ENCODE measurements at regions not wholly inside any gene's neighbourhood (a gene's known extent, or its start where the extent isn't known, plus 50 kb on each side); places are given as distances from the start of the nearest gene placed in this dataset.

GRCh38 chrX:99798936-99799335, 611.1 kb downstream of the PCDH19 start:
- WGBS, 2 experiments (ENCODE audit: extremely low coverage in 2 of 2, insufficient read length in 1 of 2): no CpG with 5 or more reads among the region's 3 CpGs
- no peaks in the 10 kb centered on the region for H3K4me1 ChIP-seq (ENCODE audit: control insufficient read depth, insufficient read depth, low read length)

More at GRCh38 chrX:99798936-99799335, 611.1 kb downstream of the PCDH19 start:
- H3K14ac ChIP-seq (replicated peaks; ENCODE audit: low read depth, low read length): no peak overlapping the region
- dilution Hi-C loops (cut with HindIII; ENCODE audit: low sequenced_read_pairs, unreplicated experiment): no loop called here
- H3K36me3 ChIP-seq (ENCODE audit: control insufficient read depth, insufficient read depth, low read length): no peaks in the 10 kb centered on the region
- no peak for TF ChIP-seq MAZ (IDR thresholded peaks at IDR 0.05; ENCODE audit: borderline replicate concordance, low read depth, low read length)
- no peak for TF ChIP-seq CEBPB (IDR thresholded peaks at IDR 0.05; ENCODE audit: low read depth, low read length)
- TF ChIP-seq POLR2A (IDR thresholded peaks at IDR 0.05; ENCODE audit: low read depth, low read length): no peak
- no peak for TF ChIP-seq SMC3 (IDR thresholded peaks at IDR 0.05; ENCODE audit: low read depth, low read length)
- no peak for TF ChIP-seq BHLHE40 (IDR thresholded peaks at IDR 0.05; ENCODE audit: low read depth, low read length)
- TF ChIP-seq NFE2L2 (IDR thresholded peaks at IDR 0.05; ENCODE audit: low read depth, low read length): no peak
- ATAC-seq (ENCODE audit: low read depth) (no peak), DNase-seq (no peak)
- no peak overlapping the region for H3K4me2 ChIP-seq (ENCODE audit: low read depth, low read length)
- H3K9me1 ChIP-seq (ENCODE audit: insufficient read depth, low read length): no peaks in the 10 kb centered on the region
- H2BK5ac ChIP-seq (ENCODE audit: low read depth, low read length, poor library complexity, severe bottlenecking): no peak overlapping the region
- H2AK5ac ChIP-seq (ENCODE audit: low read depth, low read length): no peak overlapping the region
- ChIA-PET CTCF (no interaction called here), POLR2A (ENCODE audit: unreplicated experiment) (no interaction called here)
- H3K27me3 ChIP-seq (ENCODE audit: control insufficient read depth, insufficient read depth, low read length): no peaks in the 10 kb centered on the region
- no peak overlapping the region for H3K4me3 ChIP-seq (ENCODE audit: insufficient read depth, low read depth, low read length)
- no peak overlapping the region for H3K27ac ChIP-seq (ENCODE audit: insufficient read depth, low read length)
- peaks cover 14% of the 10 kb centered on the region for H3K9me3 ChIP-seq (ENCODE audit: control insufficient read depth, insufficient read depth, low read length)
- in situ Hi-C loops (cut with MboI; ENCODE audit: low sequenced_read_pairs): no loop called here
- no peak overlapping the region for H4K8ac ChIP-seq (ENCODE audit: low read depth in 2 of 2, low read length in 2 of 2)
- H3K4ac ChIP-seq (ENCODE audit: low read depth, low read length): no peak overlapping the region
- H4K91ac ChIP-seq (ENCODE audit: insufficient read depth, low read depth, low read length): no peak overlapping the region
- no peak overlapping the region for H4K5ac ChIP-seq (ENCODE audit: low read depth, low read length)
- H2AK9ac ChIP-seq (replicated peaks; ENCODE audit: low read depth, low read length, poor library complexity): no peak overlapping the region
- no peaks in the 10 kb centered on the region for H4K20me1 ChIP-seq (ENCODE audit: insufficient read depth, low read length)
- no peak overlapping the region for H2AFZ ChIP-seq (replicated peaks; ENCODE audit: low read length, poor library complexity)
- H3K23ac ChIP-seq (ENCODE audit: low read depth, low read length): no peak overlapping the region
- H2BK20ac ChIP-seq (ENCODE audit: low read depth, low read length): no peak overlapping the region
- no peak overlapping the region for H3K56ac ChIP-seq (ENCODE audit: extremely low read depth, insufficient read depth, low read length)
- intact Hi-C loops (cut with micrococcal nuclease): no loop called here
- no TSS peak for BruUV-seq (replicated peaks)
- no peaks in the 10 kb centered on the region for H3K79me1 ChIP-seq (ENCODE audit: low read depth in 1 of 2, low read length in 2 of 2)
- H3K18ac ChIP-seq (ENCODE audit: low read depth, low read length): no peak overlapping the region
- H2BK120ac ChIP-seq (ENCODE audit: low read depth, low read length): no peak overlapping the region
- no peak overlapping the region for H3K9ac ChIP-seq (ENCODE audit: low read depth, low read length)
- H2BK15ac ChIP-seq (ENCODE audit: low read depth, low read length): no peak overlapping the region

Data from IMR-90 (cell line).